ENCODE measurements at regions not wholly inside any gene's neighbourhood (a gene's known extent, or its start where the extent isn't known, plus 50 kb on each side); places are given as distances from the start of the nearest gene placed in this dataset.
A peak's percentile ranks its signal among the peaks of the same experiment; 100 is the strongest.

- no peak for DNase-seq (ENCODE audit: extremely low read depth in 1 of 2, low read depth in 1 of 2)
Observed at GRCh38 chr2:12105180-12105579, 358.7 kb downstream of the LPIN1 start.

- peak; percentile 17 to 49 for DNase-seq (ENCODE audit: extremely low read depth in 1 of 2, low read depth in 1 of 2)
Observed at GRCh38 chr2:12106440-12107080, 360.1 kb downstream of the LPIN1 start.

GRCh38 chr2:12107321-12107720, 360.9 kb downstream of the LPIN1 start:
- DNase-seq (ENCODE audit: extremely low read depth in 1 of 2, low read depth in 1 of 2), result no peak

GRCh38 chr2:12107939-12108338, 361.5 kb downstream of the LPIN1 start:
- DNase-seq (ENCODE audit: extremely low read depth in 1 of 2, low read depth in 1 of 2), result no peak

- no peak for DNase-seq (ENCODE audit: extremely low read depth in 1 of 2, low read depth in 1 of 2)
Observed at GRCh38 chr2:12109363-12110017, 363.1 kb downstream of the LPIN1 start.

GRCh38 chr2:12110074-12110473, 363.6 kb downstream of the LPIN1 start:
- no peak for DNase-seq (ENCODE audit: extremely low read depth in 1 of 2, low read depth in 1 of 2)

- no peak for DNase-seq (ENCODE audit: extremely low read depth in 1 of 2, low read depth in 1 of 2)
Observed at GRCh38 chr2:12110481-12110880, 364.0 kb downstream of the LPIN1 start.

- DNase-seq (ENCODE audit: extremely low read depth in 1 of 2, low read depth in 1 of 2), result no peak
Observed at GRCh38 chr2:12113412-12113811, 367.0 kb downstream of the LPIN1 start.

GRCh38 chr2:12114816-12115215, 368.4 kb downstream of the LPIN1 start:
- DNase-seq (ENCODE audit: extremely low read depth in 1 of 2, low read depth in 1 of 2), result no peak

GRCh38 chr2:12116228-12116750, 369.9 kb downstream of the LPIN1 start:
- no peak for DNase-seq (ENCODE audit: extremely low read depth in 1 of 2, low read depth in 1 of 2)

GRCh38 chr2:12119841-12120240, 373.4 kb downstream of the LPIN1 start:
- no peak for DNase-seq (ENCODE audit: extremely low read depth in 1 of 2, low read depth in 1 of 2)

- no peak for DNase-seq (ENCODE audit: extremely low read depth in 1 of 2, low read depth in 1 of 2)
Observed at GRCh38 chr2:12120281-12121150, 374.1 kb downstream of the LPIN1 start.

- DNase-seq (ENCODE audit: extremely low read depth in 1 of 2, low read depth in 1 of 2), result no peak
Observed at GRCh38 chr2:12124790-12125189, 378.4 kb downstream of the LPIN1 start.

- no peak for DNase-seq (ENCODE audit: extremely low read depth in 1 of 2, low read depth in 1 of 2)
Observed at GRCh38 chr2:12126318-12126717, 379.9 kb downstream of the LPIN1 start.

GRCh38 chr2:12127638-12128037, 381.2 kb downstream of the LPIN1 start:
- no peak for DNase-seq (ENCODE audit: extremely low read depth in 1 of 2, low read depth in 1 of 2)

- no peak for DNase-seq (ENCODE audit: extremely low read depth in 1 of 2, low read depth in 1 of 2)
Observed at GRCh38 chr2:12131975-12132374, 385.5 kb downstream of the LPIN1 start.

- DNase-seq (ENCODE audit: extremely low read depth in 1 of 2, low read depth in 1 of 2), result no peak
Observed at GRCh38 chr2:12141618-12142258, 395.3 kb downstream of the LPIN1 start.

- no peak for DNase-seq (ENCODE audit: extremely low read depth in 1 of 2, low read depth in 1 of 2)
Observed at GRCh38 chr2:12151716-12152115, 405.3 kb downstream of the LPIN1 start.

GRCh38 chr2:12152888-12153287, 406.5 kb downstream of the LPIN1 start:
- no peak for DNase-seq (ENCODE audit: extremely low read depth in 1 of 2, low read depth in 1 of 2)

GRCh38 chr2:12155303-12156051, 409.0 kb downstream of the LPIN1 start:
- no peak for DNase-seq (ENCODE audit: extremely low read depth in 1 of 2, low read depth in 1 of 2)

Data from stimulated activated CD8-positive, alpha-beta memory T cell treated with anti-CD3 and anti-CD28 coated beads, Interleukin-7, amount 100 ng/mL, for 48 hours (primary cell).